HL-60 (cell line): ENCODE measurements at regions not wholly inside any gene's neighbourhood (a gene's known extent, or its start where the extent isn't known, plus 50 kb on each side); places are given as distances from the start of the nearest gene placed in this dataset.

Source experiments
- CTCF ChIP-seq: IDR thresholded peaks from one replicate; pipeline ENCODE4 v1.5.1; 2011; ENCODE audit warnings: low read length, control low read depth, inconsistent platforms; ENCODE audit not compliant: insufficient read depth
- GABPA ChIP-seq: IDR thresholded peaks from 2 replicates; pipeline ENCODE4 v1.6.1; 2012; ENCODE audit warnings: low read depth
- REST ChIP-seq: IDR thresholded peaks from 2 replicates; pipeline ENCODE4 v1.6.1; 2012; ENCODE audit warnings: low read depth; ENCODE audit not compliant: insufficient replicate concordance

- TF ChIP-seq CTCF (no peak), REST (no peak), GABPA (no peak)
Measured at GRCh38 chr5:107149243-107150005, 521.3 kb downstream of the EFNA5 start.
